GM12878 (cell line): ENCODE measurements at regions not wholly inside any gene's neighbourhood (a gene's known extent, or its start where the extent isn't known, plus 50 kb on each side); places are given as distances from the start of the nearest gene placed in this dataset.

Source experiments
- ATAC-seq: fragments of 200-7000 bp; cut with Tn5 transposase; 3 replicates; pipeline ENCODE4 v1.9.1; 2020; ENCODE audit warnings: mild to moderate bottlenecking, moderate library complexity
- BruUV-seq: library from RNA; stranded (reverse); fragments of 400-500 nt; replicated peaks from 2 replicates; lab custom pipeline; 2021; lab: Mats Ljungman, UMichigan
- CTCF ChIA-PET: fragments of 300-600 bp; sonication (Branson Sonifier 250); formaldehyde crosslinking; extraction: SDS; loops from one replicate; lab custom pipeline; 2021; ENCODE audit warnings: inconsistent platforms; lab: Yijun Ruan, JAX
- POLR2A ChIA-PET: fragments of 350-600 bp; formaldehyde crosslinking; extraction: SDS; loops from one replicate; lab custom pipeline; 2021; ENCODE audit warnings: inconsistent platforms; lab: Charles Lee
- RAD21 ChIA-PET: fragments of 300-600 bp; sonication (Branson Sonifier 250); formaldehyde crosslinking; loops from one replicate; lab custom pipeline; 2023; ENCODE audit warnings: antibody characterized with exemption; ENCODE audit not compliant: unreplicated experiment; lab: Charles Lee
- SMC1A ChIA-PET: fragments of 300-600 bp; sonication (Branson Sonifier 250); formaldehyde crosslinking; loops from one replicate; lab custom pipeline; 2023; ENCODE audit not compliant: unreplicated experiment, uncharacterized antibody; lab: Charles Lee
- DNase-seq: peaks from one replicate; pipeline ENCODE4 v3.0.0-alpha.2; 2011; ENCODE audit warnings: low read depth, low spot score
- FAIRE-seq: peaks from 3 replicates; lab custom pipeline; 2011; peaks lifted over from hg19 to GRCh38; lab: Jason Lieb, UNC
- H2AFZ ChIP-seq: 2 replicates; pipeline ENCODE4 v1.6.0; 2011; ENCODE audit warnings: low read depth, low read length, control low read depth; ENCODE audit not compliant: control insufficient read depth
- H3K27ac ChIP-seq: 2 replicates; pipeline ENCODE4 v1.5.1; 2011; ENCODE audit warnings: control low read depth; ENCODE audit not compliant: control insufficient read depth, insufficient read depth
- H3K27me3 ChIP-seq, 2 experiments: replicated peaks in 1 of 2; 2 replicates each; pipeline versions ENCODE4 v1.6.0 to v1.6.1; 2011; ENCODE audit warnings: low read length in 1 of 2; ENCODE audit not compliant: control insufficient read depth in 2 of 2, insufficient read depth in 2 of 2
- H3K36me3 ChIP-seq, 2 experiments: 2 replicates each; pipeline ENCODE4 v1.5.1; 2011; ENCODE audit warnings: low read length in 1 of 2; ENCODE audit not compliant: control insufficient read depth in 2 of 2, insufficient read depth in 2 of 2
- H3K4me1 ChIP-seq: 2 replicates; pipeline ENCODE4 v1.6.1; 2011; ENCODE audit warnings: mild to moderate bottlenecking, low read length, moderate library complexity, mixed read lengths; ENCODE audit not compliant: control insufficient read depth, insufficient read depth
- H3K4me2 ChIP-seq: 2 replicates; pipeline ENCODE4 v1.6.0; 2011; ENCODE audit warnings: control low read depth; ENCODE audit not compliant: control insufficient read depth, insufficient read depth
- H3K4me3 ChIP-seq: fragments of 200-600 bp; sonication (generic); 2 replicates; pipeline ENCODE4 v1.5.1; 2016
- H3K79me2 ChIP-seq: 2 replicates; pipeline ENCODE4 v1.6.0; 2011; ENCODE audit warnings: low read length; ENCODE audit not compliant: control insufficient read depth, insufficient read depth
- H3K9ac ChIP-seq: 2 replicates; pipeline ENCODE4 v1.8.0; 2011; ENCODE audit warnings: low read length, control low read depth, mixed read lengths; ENCODE audit not compliant: control insufficient read depth, insufficient read depth
- H3K9me3 ChIP-seq: replicated peaks from 3 replicates; pipeline ENCODE4 v1.5.1; 2011; ENCODE audit warnings: mild to moderate bottlenecking, low read length; ENCODE audit not compliant: control insufficient read depth, insufficient read depth
- H4K20me1 ChIP-seq: 2 replicates; pipeline ENCODE4 v1.6.0; 2011; ENCODE audit not compliant: control insufficient read depth, insufficient read depth
- CBX3 ChIP-seq: fragments of 200-600 bp; sonication (generic); IDR thresholded peaks from 2 replicates; pipeline ENCODE4 v1.6.1; 2016; ENCODE audit warnings: low read depth, borderline replicate concordance
- CEBPB ChIP-seq, 2 experiments: fragments of 150-350 bp in 1 of 2; IDR thresholded peaks; 2 replicates each; pipeline ENCODE4 v1.6.1; 2012 to 2014; ENCODE audit warnings: low read depth in 2 of 2, low read length in 2 of 2, borderline replicate concordance in 1 of 2, inconsistent platforms in 1 of 2
- EP300 ChIP-seq, 2 experiments: fragments of 150-350 bp in 1 of 2; IDR thresholded peaks; 2 replicates each; pipeline ENCODE4 v1.6.1; 2011 to 2012; ENCODE audit warnings: low read depth in 2 of 2, low read length in 2 of 2, borderline replicate concordance in 1 of 2, improper control_type of control experiment in 1 of 2, inconsistent platforms in 1 of 2; ENCODE audit not compliant: control insufficient read depth in 1 of 2
- MEF2A ChIP-seq: IDR thresholded peaks from 2 replicates; pipeline ENCODE4 v1.6.1; 2011; ENCODE audit warnings: low read depth, mild to moderate bottlenecking, low read length, moderate library complexity; ENCODE audit not compliant: insufficient read depth
- MTA3 ChIP-seq: IDR thresholded peaks from 2 replicates; pipeline ENCODE4 v1.6.1; 2012; ENCODE audit warnings: low read length, inconsistent platforms, borderline replicate concordance
- MYC ChIP-seq: IDR thresholded peaks from 2 replicates; pipeline ENCODE4 v1.6.1; 2011; ENCODE audit warnings: mild to moderate bottlenecking, low read length, moderate library complexity, inconsistent platforms; ENCODE audit not compliant: insufficient read depth, insufficient replicate concordance, insufficient read length, severe bottlenecking
- NFYB ChIP-seq: IDR thresholded peaks from 2 replicates; pipeline ENCODE4 v1.6.1; 2011; ENCODE audit warnings: low read depth, mild to moderate bottlenecking, low read length, improper control_type of control experiment, moderate library complexity; ENCODE audit not compliant: insufficient read depth
- RB1 ChIP-seq: fragments of 450-650 bp; formaldehyde crosslinking; IDR thresholded peaks from 2 replicates; pipeline ENCODE4 v1.6.1; 2017; ENCODE audit warnings: mild to moderate bottlenecking, borderline replicate concordance
- RBBP5 ChIP-seq: fragments of 200-600 bp; sonication (generic); conservative IDR thresholded peaks from 2 replicates; pipeline ENCODE4 v1.6.1; 2016
- SIN3A ChIP-seq: IDR thresholded peaks from 2 replicates; pipeline ENCODE4 v1.6.1; 2012; ENCODE audit warnings: low read depth, low read length, improper control_type of control experiment
- TARDBP ChIP-seq: IDR thresholded peaks from 2 replicates; pipeline ENCODE4 v1.6.1; 2016; ENCODE audit warnings: borderline replicate concordance
- ZNF622 ChIP-seq: fragments of 450-650 bp; IDR thresholded peaks from 2 replicates; pipeline ENCODE4 v1.6.1; 2017; ENCODE audit warnings: mild to moderate bottlenecking, inconsistent platforms
- WGBS: methylation state at CpG from one replicate; pipeline ENCODE4 v1.1.6; 2016; ENCODE audit warnings: low lambda C conversion rate; ENCODE audit not compliant: insufficient replicate concordance, insufficient coverage; ENCODE audit errors: missing lambda C conversion rate; 5-methylcytosine and 5-hydroxymethylcytosine counted together
- in situ Hi-C: fragments of 300-500 bp; cut with MboI; formaldehyde crosslinking; loops from 9 replicates; pipeline ENCODE4 v1.14.3; 2018; ENCODE audit warnings: mixed read lengths
- intact Hi-C: fragments of 100-400 bp; cut with micrococcal nuclease; formaldehyde crosslinking; loops from one replicate; pipeline ENCODE4 v1.14.2; 2022; ENCODE audit not compliant: unreplicated experiment
- TF ChIP-seq, protein P1 (sequence below): fragments of 450-650 bp; IDR thresholded peaks from 2 replicates; pipeline ENCODE4 v1.6.1; 2016; ENCODE audit warnings: mild to moderate bottlenecking
- TF ChIP-seq, protein P2 (sequence below): IDR thresholded peaks from 2 replicates; pipeline ENCODE4 v1.6.1; 2011; ENCODE audit warnings: low read depth, mild to moderate bottlenecking, low read length, moderate library complexity, borderline replicate concordance; ENCODE audit errors: extremely low read depth
- TF ChIP-seq, protein P3 (sequence below): fragments of 450-650 bp; IDR thresholded peaks from 2 replicates; pipeline ENCODE4 v1.6.1; 2017; ENCODE audit warnings: mild to moderate bottlenecking
- TF ChIP-seq, protein P4 (sequence below): IDR thresholded peaks from 2 replicates; pipeline ENCODE4 v1.6.1; 2012; ENCODE audit warnings: low read length, inconsistent platforms

DNA sequence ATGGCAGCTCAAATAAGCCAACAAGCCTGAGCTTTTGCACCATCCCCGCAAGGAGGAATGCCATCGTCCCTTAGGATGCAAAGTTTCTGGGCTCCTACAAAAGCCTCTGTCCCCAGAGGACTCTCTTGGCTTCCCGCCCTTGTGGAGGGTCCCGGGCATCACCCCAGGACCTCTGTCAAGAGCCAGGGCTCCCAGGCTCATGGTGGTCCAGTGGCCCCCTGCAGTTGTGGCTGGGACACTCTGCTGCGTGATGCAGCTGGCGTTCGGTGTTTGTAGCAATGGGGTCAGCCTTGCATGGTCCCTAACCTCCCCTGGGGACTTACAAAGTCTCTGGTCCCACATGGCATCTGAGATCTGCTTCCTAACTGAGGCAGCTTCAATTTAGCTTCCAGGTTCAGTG lies 104.7 kb downstream of the RIPK4 start:
- H3K9ac ChIP-seq, result no peak overlapping the region
- H2AFZ ChIP-seq, result no peak overlapping the region
- no peaks in the 10 kb centered on the region for H3K36me3 ChIP-seq
- CTCF ChIA-PET, result no interaction called here
- 47% methylated on average over 7 of the region's 7 CpGs for WGBS
- RAD21 ChIA-PET, result no interaction called here
- no peak overlapping the region for H3K27ac ChIP-seq
- ATAC-seq, result no peak
- no peak for TF ChIP-seq CBX3
- TF ChIP-seq TARDBP, result no peak
- TF ChIP-seq EP300 (IDR thresholded peaks at IDR 0.05; ENCODE audit: borderline replicate concordance in 1 of 2, control insufficient read depth in 1 of 2, low read depth in 2 of 2, low read length in 2 of 2), result no peak
- TF ChIP-seq, protein P1, sequence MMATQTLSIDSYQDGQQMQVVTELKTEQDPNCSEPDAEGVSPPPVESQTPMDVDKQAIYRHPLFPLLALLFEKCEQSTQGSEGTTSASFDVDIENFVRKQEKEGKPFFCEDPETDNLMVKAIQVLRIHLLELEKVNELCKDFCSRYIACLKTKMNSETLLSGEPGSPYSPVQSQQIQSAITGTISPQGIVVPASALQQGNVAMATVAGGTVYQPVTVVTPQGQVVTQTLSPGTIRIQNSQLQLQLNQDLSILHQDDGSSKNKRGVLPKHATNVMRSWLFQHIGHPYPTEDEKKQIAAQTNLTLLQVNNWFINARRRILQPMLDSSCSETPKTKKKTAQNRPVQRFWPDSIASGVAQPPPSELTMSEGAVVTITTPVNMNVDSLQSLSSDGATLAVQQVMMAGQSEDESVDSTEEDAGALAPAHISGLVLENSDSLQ, result no peak
- no peak for TF ChIP-seq ZNF622
- TF ChIP-seq SIN3A, result no peak
- TF ChIP-seq, protein P2, sequence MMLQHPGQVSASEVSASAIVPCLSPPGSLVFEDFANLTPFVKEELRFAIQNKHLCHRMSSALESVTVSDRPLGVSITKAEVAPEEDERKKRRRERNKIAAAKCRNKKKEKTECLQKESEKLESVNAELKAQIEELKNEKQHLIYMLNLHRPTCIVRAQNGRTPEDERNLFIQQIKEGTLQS, result no peak
- TF ChIP-seq RB1, result no peak
- TF ChIP-seq MYC, result no peak
- TF ChIP-seq, protein P3, sequence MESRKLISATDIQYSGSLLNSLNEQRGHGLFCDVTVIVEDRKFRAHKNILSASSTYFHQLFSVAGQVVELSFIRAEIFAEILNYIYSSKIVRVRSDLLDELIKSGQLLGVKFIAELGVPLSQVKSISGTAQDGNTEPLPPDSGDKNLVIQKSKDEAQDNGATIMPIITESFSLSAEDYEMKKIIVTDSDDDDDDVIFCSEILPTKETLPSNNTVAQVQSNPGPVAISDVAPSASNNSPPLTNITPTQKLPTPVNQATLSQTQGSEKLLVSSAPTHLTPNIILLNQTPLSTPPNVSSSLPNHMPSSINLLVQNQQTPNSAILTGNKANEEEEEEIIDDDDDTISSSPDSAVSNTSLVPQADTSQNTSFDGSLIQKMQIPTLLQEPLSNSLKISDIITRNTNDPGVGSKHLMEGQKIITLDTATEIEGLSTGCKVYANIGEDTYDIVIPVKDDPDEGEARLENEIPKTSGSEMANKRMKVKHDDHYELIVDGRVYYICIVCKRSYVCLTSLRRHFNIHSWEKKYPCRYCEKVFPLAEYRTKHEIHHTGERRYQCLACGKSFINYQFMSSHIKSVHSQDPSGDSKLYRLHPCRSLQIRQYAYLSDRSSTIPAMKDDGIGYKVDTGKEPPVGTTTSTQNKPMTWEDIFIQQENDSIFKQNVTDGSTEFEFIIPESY, result no peak
- TF ChIP-seq MTA3, result no peak
- TF ChIP-seq MEF2A, result no peak
- TF ChIP-seq RBBP5, result no peak
- TF ChIP-seq NFYB, result no peak
- TF ChIP-seq, protein P4, sequence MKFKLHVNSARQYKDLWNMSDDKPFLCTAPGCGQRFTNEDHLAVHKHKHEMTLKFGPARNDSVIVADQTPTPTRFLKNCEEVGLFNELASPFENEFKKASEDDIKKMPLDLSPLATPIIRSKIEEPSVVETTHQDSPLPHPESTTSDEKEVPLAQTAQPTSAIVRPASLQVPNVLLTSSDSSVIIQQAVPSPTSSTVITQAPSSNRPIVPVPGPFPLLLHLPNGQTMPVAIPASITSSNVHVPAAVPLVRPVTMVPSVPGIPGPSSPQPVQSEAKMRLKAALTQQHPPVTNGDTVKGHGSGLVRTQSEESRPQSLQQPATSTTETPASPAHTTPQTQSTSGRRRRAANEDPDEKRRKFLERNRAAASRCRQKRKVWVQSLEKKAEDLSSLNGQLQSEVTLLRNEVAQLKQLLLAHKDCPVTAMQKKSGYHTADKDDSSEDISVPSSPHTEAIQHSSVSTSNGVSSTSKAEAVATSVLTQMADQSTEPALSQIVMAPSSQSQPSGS, result no peak
- TF ChIP-seq CEBPB (IDR thresholded peaks at IDR 0.05; ENCODE audit: borderline replicate concordance in 1 of 2, low read depth in 2 of 2, low read length in 2 of 2), result no peak
- TF ChIP-seq, all 136 proteins: peak for 0
- ChIA-PET SMC1A (interaction anchor here (1.2 to 1.6 kb wide), 2 partner anchors 13 to 106 kb away, joined by 4 to 7 read pairs; no protein-coding TSS in a partner anchor), POLR2A (no interaction called here)
- intact Hi-C loops (no loop called here), in situ Hi-C loops (no loop called here)
- FAIRE-seq (no peak), DNase-seq (no peak)
- no peaks in the 10 kb centered on the region for H3K4me1 ChIP-seq
- no peaks in the 10 kb centered on the region for H3K79me2 ChIP-seq
- H4K20me1 ChIP-seq, result no peaks in the 10 kb centered on the region
- peaks cover 2 to 3% of the 10 kb centered on the region in 2 experiments; a peak in 3 of 4 replicates for H3K27me3 ChIP-seq
- no peak overlapping the region for H3K4me2 ChIP-seq
- no peaks in the 10 kb centered on the region for H3K9me3 ChIP-seq
- no peak overlapping the region for H3K4me3 ChIP-seq
- no TSS peak for BruUV-seq
